GM23248 (cell line): ENCODE measurements at regions not wholly inside any gene's neighbourhood (a gene's known extent, or its start where the extent isn't known, plus 50 kb on each side); places are given as distances from the start of the nearest gene placed in this dataset.

Experiments
- EZH2 ChIP-seq: fragments of 200-600 bp; sonication (generic); IDR thresholded peaks from 2 replicates; pipeline ENCODE4 v1.6.1; 2018; ENCODE audit warnings: antibody characterized with exemption, mild to moderate bottlenecking; ENCODE audit not compliant: insufficient read depth, poor library complexity, severe bottlenecking
- EZH2phosphoT487 ChIP-seq: fragments of 200-600 bp; sonication (generic); IDR thresholded peaks from 2 replicates; pipeline ENCODE4 v1.6.1; 2018; ENCODE audit warnings: antibody characterized with exemption, moderate library complexity, mild to moderate bottlenecking, low read depth; ENCODE audit not compliant: insufficient read depth

DNA sequence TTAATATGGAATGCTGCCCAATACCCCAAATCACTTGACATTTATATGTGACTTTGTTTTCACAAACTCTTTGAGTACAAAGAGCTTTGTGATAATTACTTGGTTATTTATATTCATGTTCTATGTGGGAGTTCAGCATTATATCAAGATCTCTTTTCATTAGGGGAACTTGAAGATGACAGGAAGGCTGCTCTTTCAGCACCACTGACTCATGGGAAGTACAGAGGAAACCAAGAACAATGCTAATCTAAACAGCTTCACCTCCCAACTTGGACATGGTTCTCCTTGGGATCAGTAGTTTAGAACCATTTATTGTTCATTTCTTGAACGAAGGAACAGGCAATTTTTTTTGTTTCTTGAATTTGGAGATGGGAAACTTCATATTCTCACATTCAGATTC, 184.0 kb upstream of the AFF2 start:
- TF ChIP-seq EZH2phosphoT487 (no peak), EZH2 (no peak)
